ENCODE measurements at regions not wholly inside any gene's neighbourhood (a gene's known extent, or its start where the extent isn't known, plus 50 kb on each side); places are given as distances from the start of the nearest gene placed in this dataset.
"Not testable (repeated sequence)": the region's sequence is repeated elsewhere in the genome, so short reads cannot be mapped to it uniquely, and the experiment has no call there.

DNA sequence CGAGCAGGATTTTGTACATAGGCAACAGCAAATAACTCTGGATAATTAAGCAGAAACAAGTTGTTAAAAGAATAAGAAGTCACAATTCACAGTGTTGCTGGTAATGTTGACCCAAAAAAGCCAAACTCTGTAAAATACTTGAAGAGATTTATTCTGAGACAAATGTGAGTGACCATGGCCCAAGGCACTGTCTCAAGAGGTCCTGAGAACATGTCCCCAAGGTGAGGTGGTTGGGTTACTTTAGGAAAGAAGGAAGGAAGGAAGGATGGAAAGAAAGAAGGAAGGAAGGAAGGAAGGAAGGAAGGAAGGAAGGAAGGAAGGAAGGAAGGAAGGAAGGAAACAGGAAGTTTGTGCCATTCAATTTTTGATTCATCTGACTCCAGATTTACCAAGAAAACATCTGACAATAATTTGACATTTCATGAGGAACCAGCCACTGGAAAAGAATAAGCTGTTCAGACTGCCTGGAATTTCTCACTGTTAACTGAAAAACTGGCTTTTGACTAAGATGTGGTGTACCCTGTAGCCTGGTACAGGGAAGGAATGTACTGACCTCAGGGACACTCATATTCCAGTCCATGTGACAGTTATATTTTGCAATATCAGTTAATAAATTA is 295.9 kb upstream of the TNC start:
- no peak overlapping the region for H3K4me3 Mint-ChIP-seq
- H3K9me3 Mint-ChIP-seq: peaks cover 0 to 20% (median 5%) of the 10 kb centered on the region in 9 donors
- ATAC-seq (no peak), DNase-seq (no peak)
- peaks cover 9 to 24% (median 23%) of the 10 kb centered on the region in 5 donors for H3K27me3 Mint-ChIP-seq
- POLR2A ChIA-PET: no interaction called here
- H3K4me1 Mint-ChIP-seq: peaks cover 0 to 1% (median 0%) of the 10 kb centered on the region in 4 donors
- H3K36me3 Mint-ChIP-seq: no peaks in the 10 kb centered on the region
- H3K27ac Mint-ChIP-seq: no peak overlapping the region

DNA sequence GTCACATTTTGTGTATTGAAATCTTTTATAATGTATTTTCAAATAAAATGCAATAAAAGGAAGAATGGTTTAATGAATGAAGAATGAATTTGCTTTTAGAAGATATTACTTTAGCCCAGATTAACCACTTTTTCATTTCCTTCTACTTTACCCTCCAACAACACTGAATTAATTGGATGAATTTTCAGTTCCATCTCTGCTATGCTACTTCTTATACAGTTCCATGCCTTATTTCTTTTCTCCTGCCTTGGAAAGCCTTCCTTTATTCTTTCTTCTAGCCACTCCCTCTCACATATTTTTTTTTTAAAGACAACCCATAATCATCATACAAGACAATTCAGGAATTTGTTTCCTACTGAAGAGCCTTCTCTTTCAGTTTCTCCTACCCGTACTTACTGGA is 296.6 kb upstream of the TNC start:
- H3K4me3 Mint-ChIP-seq: no peak overlapping the region
- POLR2A ChIA-PET: no interaction called here
- DNase-seq (no peak), ATAC-seq (no peak)
- no peak overlapping the region for H3K27ac Mint-ChIP-seq
- peaks cover 7 to 18% (median 17%) of the 10 kb centered on the region in 5 donors for H3K27me3 Mint-ChIP-seq
- H3K36me3 Mint-ChIP-seq: no peaks in the 10 kb centered on the region
- H3K9me3 Mint-ChIP-seq: peaks cover 0 to 17% (median 5%) of the 10 kb centered on the region in 9 donors
- H3K4me1 Mint-ChIP-seq: peaks cover 0 to 1% (median 0%) of the 10 kb centered on the region in 4 donors

DNA sequence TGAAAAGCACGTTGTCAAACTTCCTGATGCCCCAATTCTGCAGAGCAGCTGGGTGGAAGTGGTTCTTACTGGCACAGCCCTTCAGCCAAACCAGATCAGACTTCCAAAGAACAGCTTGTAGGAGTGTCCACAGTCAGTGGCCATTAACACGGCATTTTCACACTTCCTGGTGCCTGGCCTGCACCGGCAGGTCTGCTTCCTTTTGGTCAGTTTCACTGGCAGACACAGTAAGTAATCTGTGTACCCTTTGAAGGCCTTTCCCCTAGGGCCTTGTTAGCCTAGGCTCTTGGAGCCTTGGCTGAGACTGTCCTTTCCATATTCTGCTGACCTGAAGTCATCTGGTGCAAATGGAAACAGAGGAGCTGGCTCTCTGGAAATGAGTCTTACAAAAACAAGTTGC is 297.5 kb upstream of the TNC start:
- H3K27me3 Mint-ChIP-seq: peaks cover 6 to 15% (median 13%) of the 10 kb centered on the region in 5 donors
- DNase-seq (no peak), ATAC-seq (no peak)
- peaks cover 0 to 1% (median 0%) of the 10 kb centered on the region in 3 donors for H3K36me3 Mint-ChIP-seq
- peaks cover 0 to 1% (median 0%) of the 10 kb centered on the region in 4 donors for H3K4me1 Mint-ChIP-seq
- POLR2A ChIA-PET: no interaction called here
- peaks cover under 1 to 20% (median 6%) of the 10 kb centered on the region in 9 donors for H3K9me3 Mint-ChIP-seq
- H3K27ac Mint-ChIP-seq: no peak overlapping the region
- H3K4me3 Mint-ChIP-seq: no peak overlapping the region

DNA sequence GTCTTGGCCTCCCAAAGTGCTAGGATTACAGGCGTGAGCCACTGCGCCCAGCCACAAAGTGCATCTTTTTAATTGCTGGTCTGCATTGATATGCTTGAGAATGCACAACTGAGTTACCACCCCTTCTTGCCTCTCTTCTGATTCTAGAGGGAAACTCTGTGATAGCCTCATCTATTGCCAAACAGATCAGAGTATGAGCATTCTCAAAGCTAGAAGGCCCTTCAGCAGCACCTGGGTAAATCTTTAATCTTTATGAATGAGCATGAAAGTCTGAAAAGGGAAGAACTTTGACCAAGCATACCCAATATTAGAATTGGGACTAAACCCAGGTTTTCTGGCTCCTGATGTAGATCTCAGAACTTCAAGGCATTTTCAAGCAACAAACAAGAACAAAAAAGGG is 298.3 kb upstream of the TNC start:
- Mint-ChIP-seq H3K27me3 (peaks cover 4 to 14% (median 9%) of the 10 kb centered on the region in 5 donors), H3K36me3 (peaks cover 0 to 5% (median 0%) of the 10 kb centered on the region in 3 donors)
- POLR2A ChIA-PET: no interaction called here

DNA sequence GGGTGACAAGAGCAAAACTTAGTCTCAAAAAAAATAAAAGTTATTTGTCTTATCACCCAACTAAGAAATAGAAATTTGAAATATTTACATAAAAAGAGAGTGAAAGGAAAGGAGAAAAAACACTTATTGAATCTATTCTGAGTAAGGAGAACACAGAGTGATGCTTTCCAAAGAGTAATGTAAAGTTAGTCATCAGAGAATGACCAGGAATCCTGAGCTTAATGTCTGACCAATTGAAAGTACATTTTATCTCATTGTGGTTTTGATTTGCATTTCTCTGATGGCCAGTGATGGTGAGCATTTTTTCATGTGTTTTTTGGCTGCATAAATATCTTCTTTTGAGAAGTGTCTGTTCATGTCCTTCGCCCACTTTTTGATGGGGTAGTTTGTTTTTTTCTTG is 300.2 kb upstream of the TNC start:
- peaks cover 3 to 46% (median 18%) of the 10 kb centered on the region in 9 donors for H3K9me3 Mint-ChIP-seq
- peaks cover 3 to 14% (median 8%) of the 10 kb centered on the region in 5 donors for H3K27me3 Mint-ChIP-seq
- H3K27ac Mint-ChIP-seq, ATAC-seq, H3K4me1 Mint-ChIP-seq, POLR2A ChIA-PET, DNase-seq, H3K4me3 Mint-ChIP-seq: not testable (repeated sequence)
- H3K36me3 Mint-ChIP-seq: peaks cover 0 to 13% (median 0%) of the 10 kb centered on the region in 3 donors

More for the DNA sequence above, 298.3 kb upstream of the TNC start:
- no peak for DNase-seq
- H3K9me3 Mint-ChIP-seq: peaks cover 3 to 28% (median 11%) of the 10 kb centered on the region in 9 donors
- no peak overlapping the region for H3K27ac Mint-ChIP-seq
- peaks cover 0 to 1% (median 0%) of the 10 kb centered on the region in 4 donors for H3K4me1 Mint-ChIP-seq
- ATAC-seq: no peak
- H3K4me3 Mint-ChIP-seq: no peak overlapping the region

DNA sequence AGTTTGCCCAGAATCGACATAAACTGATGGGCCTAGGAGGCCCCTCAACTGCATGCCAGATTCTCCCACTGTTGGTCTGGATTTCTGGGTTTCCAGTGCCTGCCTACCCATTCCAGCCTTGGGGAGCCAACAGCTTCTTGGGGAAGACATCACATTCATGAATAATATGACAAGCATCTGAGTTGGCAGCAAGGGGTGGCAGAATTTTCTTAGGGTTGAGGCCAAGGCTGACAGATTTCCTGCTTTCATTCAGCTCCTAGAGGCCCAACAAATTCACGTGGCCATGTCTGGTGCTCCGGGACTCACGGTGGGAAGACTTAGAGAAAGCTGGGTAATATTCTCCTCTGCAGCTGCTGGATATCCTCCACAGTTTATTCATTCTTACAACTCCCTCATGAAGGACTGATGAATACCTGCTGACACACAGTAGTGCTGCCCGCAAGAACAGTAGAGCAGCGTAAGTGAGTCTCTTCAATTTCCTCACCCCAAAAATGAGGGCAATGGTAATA is 305.0 kb upstream of the TNC start:
- H3K9me3 Mint-ChIP-seq: peaks cover 9 to 57% (median 23%) of the 10 kb centered on the region in 9 donors
- ATAC-seq: no peak
- no peaks in the 10 kb centered on the region for H3K27me3 Mint-ChIP-seq
- no peak overlapping the region for H3K4me3 Mint-ChIP-seq
- POLR2A ChIA-PET: no interaction called here
- no peaks in the 10 kb centered on the region for H3K4me1 Mint-ChIP-seq
- DNase-seq: no peak
- peaks cover 0 to 25% (median 0%) of the 10 kb centered on the region in 3 donors for H3K36me3 Mint-ChIP-seq
- H3K27ac Mint-ChIP-seq: no peak overlapping the region

DNA sequence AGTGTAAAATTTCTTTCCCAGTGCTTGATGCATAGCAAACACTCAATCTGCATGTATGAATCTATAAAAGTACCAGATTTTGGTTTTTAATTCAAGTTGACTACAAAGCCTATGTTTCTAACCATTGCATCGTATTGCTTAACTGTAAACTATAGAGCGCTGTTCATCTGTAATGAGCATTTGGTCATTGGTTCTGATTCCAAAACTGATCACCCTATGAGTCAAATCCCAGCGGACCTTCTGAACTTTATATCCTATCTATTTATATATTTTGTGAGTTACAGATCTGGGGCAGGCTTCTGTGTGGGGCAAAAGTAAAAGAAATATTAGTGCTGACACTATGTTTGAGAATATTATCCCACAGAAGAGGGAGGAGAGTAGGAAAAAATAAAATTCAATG is 305.7 kb upstream of the TNC start:
- H3K4me1 Mint-ChIP-seq: no peaks in the 10 kb centered on the region
- peaks cover 0 to 25% (median 0%) of the 10 kb centered on the region in 3 donors for H3K36me3 Mint-ChIP-seq
- ATAC-seq (no peak), DNase-seq (no peak)
- POLR2A ChIA-PET: no interaction called here
- H3K9me3 Mint-ChIP-seq: peaks cover 9 to 57% (median 23%) of the 10 kb centered on the region in 9 donors
- H3K27me3 Mint-ChIP-seq: no peaks in the 10 kb centered on the region
- H3K4me3 Mint-ChIP-seq: no peak overlapping the region
- no peak overlapping the region for H3K27ac Mint-ChIP-seq

DNA sequence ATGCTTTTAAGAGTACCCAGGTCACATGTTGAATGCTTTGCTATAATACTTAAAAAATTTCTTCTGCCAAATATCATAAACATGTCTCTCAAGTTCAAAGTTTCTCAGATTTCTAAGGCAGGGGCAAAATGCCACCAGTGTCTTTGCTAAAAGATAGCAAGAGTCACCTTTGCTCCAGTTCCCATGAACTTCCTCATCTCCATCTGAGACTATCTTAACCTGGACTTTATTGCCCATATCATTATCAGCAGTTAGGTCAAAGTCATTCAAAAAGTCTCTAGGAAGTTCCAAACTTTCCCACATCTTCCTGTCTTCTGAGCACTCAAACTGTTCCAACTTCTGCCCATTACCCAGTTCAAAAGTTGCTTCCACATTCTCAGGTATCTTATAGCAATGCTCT is 307.6 kb upstream of the TNC start:
- H3K4me1 Mint-ChIP-seq: no peaks in the 10 kb centered on the region
- POLR2A ChIA-PET: no interaction called here
- peaks cover 0 to 22% (median 0%) of the 10 kb centered on the region in 3 donors for H3K36me3 Mint-ChIP-seq
- peaks cover 9 to 49% (median 18%) of the 10 kb centered on the region in 9 donors for H3K9me3 Mint-ChIP-seq
- DNase-seq: no peak
- no peak overlapping the region for H3K4me3 Mint-ChIP-seq
- no peaks in the 10 kb centered on the region for H3K27me3 Mint-ChIP-seq
- no peak for ATAC-seq
- no peak overlapping the region for H3K27ac Mint-ChIP-seq

DNA sequence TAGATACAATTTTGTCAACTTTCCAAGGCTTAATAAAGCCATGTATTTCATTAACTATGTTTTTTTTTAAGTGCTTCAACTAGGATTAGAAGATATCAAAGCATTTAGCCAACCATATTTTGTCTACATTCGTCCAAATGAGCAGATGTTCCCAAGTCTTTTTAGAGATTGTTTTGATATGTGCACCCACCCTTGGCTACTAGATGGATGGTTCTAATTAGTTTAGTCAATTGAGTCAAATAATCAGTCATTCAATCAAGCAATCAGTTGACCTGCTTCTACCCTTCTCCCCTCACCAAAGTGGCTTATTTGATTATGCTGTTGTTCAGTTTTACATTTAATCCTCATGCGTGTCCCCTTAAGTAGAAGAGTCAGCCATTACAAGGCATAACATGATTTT is 319.5 kb upstream of the TNC start:
- Mint-ChIP-seq H3K4me3 (no peak overlapping the region), H3K9me3 (peaks cover 0 to 6% (median 0%) of the 10 kb centered on the region in 9 donors), H3K36me3 (no peaks in the 10 kb centered on the region), H3K4me1 (no peaks in the 10 kb centered on the region), H3K27me3 (peaks cover 0 to 7% (median 1%) of the 10 kb centered on the region in 5 donors), H3K27ac (no peak overlapping the region)
- DNase-seq: no peak
- POLR2A ChIA-PET: no interaction called here
- ATAC-seq: no peak

DNA sequence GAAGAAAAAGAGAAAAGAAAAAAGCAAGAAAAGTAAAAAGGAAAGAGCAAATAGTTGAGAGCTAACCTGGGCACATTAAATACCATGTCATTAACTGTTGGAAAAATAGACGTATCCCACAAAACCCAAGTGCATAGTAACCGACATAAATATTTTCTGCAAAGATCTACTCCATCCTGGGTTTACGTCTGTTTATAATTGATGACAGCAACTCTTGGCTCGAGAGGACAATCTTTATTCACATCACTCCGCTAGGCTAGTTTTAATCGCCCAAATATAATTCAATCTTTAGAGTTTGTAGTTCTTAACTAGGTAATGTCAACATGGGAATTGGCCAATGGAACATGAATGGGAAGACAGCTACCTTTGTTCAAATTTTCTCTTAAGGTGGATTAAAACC is 321.7 kb upstream of the TNC start:
- ATAC-seq: no peak
- H3K4me1 Mint-ChIP-seq: no peaks in the 10 kb centered on the region
- peaks cover 0 to 6% (median 0%) of the 10 kb centered on the region in 9 donors for H3K9me3 Mint-ChIP-seq
- DNase-seq: no peak
- H3K36me3 Mint-ChIP-seq: no peaks in the 10 kb centered on the region
- H3K27ac Mint-ChIP-seq: no peak overlapping the region
- H3K4me3 Mint-ChIP-seq: no peak overlapping the region
- H3K27me3 Mint-ChIP-seq: peaks cover 1 to 10% (median 7%) of the 10 kb centered on the region in 5 donors
- POLR2A ChIA-PET: no interaction called here

DNA sequence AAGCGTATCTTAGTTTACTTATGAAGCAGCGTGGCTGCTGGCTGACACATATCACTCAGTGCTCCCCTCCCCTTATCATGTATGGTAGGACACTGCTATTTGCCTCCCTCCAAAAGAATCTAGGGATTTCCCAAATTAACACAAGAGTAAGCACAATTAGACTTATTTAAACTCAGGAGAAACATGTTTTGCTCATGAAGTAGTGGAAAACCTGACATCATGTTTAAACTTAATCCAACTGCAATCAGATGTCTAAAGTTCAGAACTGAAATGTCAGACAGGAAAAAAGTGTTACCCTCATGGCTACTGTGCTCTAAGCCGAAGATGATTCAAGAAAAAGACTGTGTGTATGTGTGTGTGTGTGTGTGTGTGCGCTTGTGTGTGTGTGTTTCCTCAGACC is 324.1 kb upstream of the TNC start:
- peaks cover 0 to 10% (median 5%) of the 10 kb centered on the region in 5 donors for H3K27me3 Mint-ChIP-seq
- DNase-seq (no peak), ATAC-seq (no peak)
- H3K4me3 Mint-ChIP-seq: no peak overlapping the region
- no peak overlapping the region for H3K27ac Mint-ChIP-seq
- H3K36me3 Mint-ChIP-seq: no peaks in the 10 kb centered on the region
- H3K4me1 Mint-ChIP-seq: no peaks in the 10 kb centered on the region
- POLR2A ChIA-PET: no interaction called here
- H3K9me3 Mint-ChIP-seq: peaks cover 0 to 2% (median 0%) of the 10 kb centered on the region in 9 donors

DNA sequence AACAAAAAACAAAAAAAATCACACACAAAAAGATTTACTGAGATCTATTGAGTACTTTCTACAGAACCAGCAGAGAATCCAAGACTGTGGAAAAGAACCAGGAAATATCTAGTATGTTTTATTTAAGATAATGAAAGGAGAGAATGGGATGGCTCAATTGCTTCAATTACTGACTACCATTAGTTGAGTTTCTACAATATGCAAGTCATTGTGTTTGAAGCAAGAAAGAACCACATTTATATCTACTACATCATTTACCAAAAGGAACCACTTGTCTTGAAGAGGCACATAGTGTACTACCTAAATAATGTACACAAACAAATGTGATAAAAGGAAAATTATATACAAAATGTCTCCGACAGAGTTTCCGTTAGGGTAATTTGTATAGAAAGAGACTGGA is 325.9 kb upstream of the TNC start:
- POLR2A ChIA-PET: no interaction called here
- H3K27me3 Mint-ChIP-seq: peaks cover 0 to 10% (median 6%) of the 10 kb centered on the region in 5 donors
- H3K9me3 Mint-ChIP-seq: no peaks in the 10 kb centered on the region
- H3K27ac Mint-ChIP-seq: no peak overlapping the region
- ATAC-seq (no peak), DNase-seq (no peak)
- H3K4me1 Mint-ChIP-seq: no peaks in the 10 kb centered on the region
- no peaks in the 10 kb centered on the region for H3K36me3 Mint-ChIP-seq
- no peak overlapping the region for H3K4me3 Mint-ChIP-seq

DNA sequence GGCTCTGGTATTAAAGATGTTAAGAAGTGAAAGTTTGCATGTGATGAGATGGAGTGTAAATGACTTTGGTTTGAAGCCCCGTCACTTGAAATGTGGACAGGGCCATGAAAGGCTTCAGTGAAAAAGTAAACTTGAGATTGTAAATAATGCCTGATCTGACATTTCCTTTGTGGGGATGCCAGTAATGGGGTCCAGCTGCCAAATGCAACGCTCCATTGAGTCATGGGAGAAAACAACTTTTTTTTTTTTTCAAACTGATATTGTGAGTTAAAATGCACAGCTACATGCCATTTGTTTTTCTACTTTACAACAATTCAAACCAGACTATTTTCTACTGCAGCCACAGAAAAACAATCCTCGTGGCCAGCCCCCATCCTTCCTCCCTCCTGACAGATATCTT is 327.0 kb upstream of the TNC start:
- H3K4me3 Mint-ChIP-seq: no peak overlapping the region
- H3K9me3 Mint-ChIP-seq: peaks cover 0 to 3% (median 0%) of the 10 kb centered on the region in 9 donors
- H3K36me3 Mint-ChIP-seq: no peaks in the 10 kb centered on the region
- H3K4me1 Mint-ChIP-seq: no peaks in the 10 kb centered on the region
- peaks cover 0 to 9% (median 6%) of the 10 kb centered on the region in 5 donors for H3K27me3 Mint-ChIP-seq
- no peak for DNase-seq
- POLR2A ChIA-PET: no interaction called here
- no peak for ATAC-seq
- no peak overlapping the region for H3K27ac Mint-ChIP-seq

DNA sequence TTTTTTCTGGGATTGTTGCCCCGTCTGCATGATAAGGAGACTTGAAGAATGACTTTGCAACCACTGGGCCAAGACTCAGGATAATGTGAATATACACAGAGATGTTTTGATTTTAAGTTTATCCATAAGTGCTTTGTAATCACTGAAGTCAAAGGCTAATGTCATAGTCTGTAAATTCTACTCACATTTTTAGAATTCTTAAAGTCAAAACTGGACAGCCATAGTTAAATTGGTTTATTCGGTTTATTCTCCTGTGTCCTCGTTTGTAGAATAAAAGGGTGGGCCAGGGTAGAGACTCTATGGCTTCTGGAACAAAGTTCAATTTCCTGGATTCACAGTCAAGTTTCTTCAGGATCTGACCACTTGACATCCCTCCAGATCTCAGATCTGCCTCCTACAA is 327.7 kb upstream of the TNC start:
- H3K27ac Mint-ChIP-seq: no peak overlapping the region
- no peak for DNase-seq
- H3K4me1 Mint-ChIP-seq: no peaks in the 10 kb centered on the region
- POLR2A ChIA-PET: no interaction called here
- H3K36me3 Mint-ChIP-seq: no peaks in the 10 kb centered on the region
- peaks cover 0 to 9% (median 6%) of the 10 kb centered on the region in 5 donors for H3K27me3 Mint-ChIP-seq
- no peak overlapping the region for H3K4me3 Mint-ChIP-seq
- no peak for ATAC-seq
- peaks cover 0 to 3% (median 0%) of the 10 kb centered on the region in 9 donors for H3K9me3 Mint-ChIP-seq
